Umbilical cord (tissue), 1 donor: ENCODE measurements at regions not wholly inside any gene's neighbourhood (a gene's known extent, or its start where the extent isn't known, plus 50 kb on each side); places are given as distances from the start of the nearest gene placed in this dataset.

ENCODE experiments used
- DNase-seq: peaks from one replicate; pipeline ENCODE4 v3.0.0-alpha.2; 2015; ENCODE audit warnings: low spot score

- no peak for DNase-seq
Measured at GRCh38 chr2:19677825-19678518, 223.8 kb downstream of the TTC32 start.

DNA sequence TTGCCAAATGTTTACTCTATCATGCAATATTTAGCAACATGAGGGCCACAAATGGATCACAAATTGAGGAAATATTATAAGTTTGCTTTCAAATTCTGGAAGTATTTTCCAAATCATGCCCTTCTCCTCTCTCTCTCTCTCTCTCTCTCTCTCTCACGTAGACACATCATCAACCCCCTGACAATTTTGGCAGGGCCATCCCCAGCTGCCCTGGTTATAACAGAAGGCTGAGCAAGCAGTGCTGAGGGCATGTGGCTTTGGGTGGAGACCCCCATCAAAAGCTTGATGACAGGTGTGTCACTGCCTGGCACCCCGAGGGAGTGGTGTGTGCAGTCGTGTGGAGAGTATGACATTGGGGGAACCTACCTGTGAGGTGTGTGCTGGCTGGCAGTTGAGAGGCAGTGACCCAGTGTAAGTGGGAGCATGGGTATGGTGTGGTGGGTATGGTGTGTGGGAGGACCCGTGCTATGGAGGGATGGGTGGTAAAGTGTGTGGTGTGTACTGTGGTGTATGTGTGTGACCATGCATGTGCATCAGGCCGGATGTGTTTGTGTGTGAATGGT lies 224.5 kb downstream of the TTC32 start:
- DNase-seq, result no peak

DNA sequence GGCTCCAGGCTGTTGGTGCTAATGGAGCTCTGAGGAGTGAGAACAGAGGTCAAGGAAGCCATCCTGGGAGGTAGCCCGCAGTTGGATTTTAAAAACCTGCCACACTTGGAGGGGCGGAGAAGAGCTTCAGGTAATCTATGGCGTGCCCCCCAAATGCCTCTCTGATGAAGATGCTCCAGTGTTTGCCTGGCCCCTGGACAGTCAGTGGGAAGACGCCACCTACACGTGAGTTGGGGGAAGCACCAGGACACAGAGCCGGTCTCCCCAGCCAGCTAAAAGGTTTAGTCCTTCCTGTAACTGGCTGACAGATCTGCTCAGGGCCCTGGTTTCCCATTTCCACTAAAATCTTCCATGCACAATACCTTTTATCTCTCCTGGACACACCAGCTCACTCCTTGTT lies 225.0 kb downstream of the TTC32 start:
- DNase-seq, result no peak

- peak; percentile 38 for DNase-seq
Measured at GRCh38 chr2:19675856-19676460, 225.8 kb downstream of the TTC32 start.

DNA sequence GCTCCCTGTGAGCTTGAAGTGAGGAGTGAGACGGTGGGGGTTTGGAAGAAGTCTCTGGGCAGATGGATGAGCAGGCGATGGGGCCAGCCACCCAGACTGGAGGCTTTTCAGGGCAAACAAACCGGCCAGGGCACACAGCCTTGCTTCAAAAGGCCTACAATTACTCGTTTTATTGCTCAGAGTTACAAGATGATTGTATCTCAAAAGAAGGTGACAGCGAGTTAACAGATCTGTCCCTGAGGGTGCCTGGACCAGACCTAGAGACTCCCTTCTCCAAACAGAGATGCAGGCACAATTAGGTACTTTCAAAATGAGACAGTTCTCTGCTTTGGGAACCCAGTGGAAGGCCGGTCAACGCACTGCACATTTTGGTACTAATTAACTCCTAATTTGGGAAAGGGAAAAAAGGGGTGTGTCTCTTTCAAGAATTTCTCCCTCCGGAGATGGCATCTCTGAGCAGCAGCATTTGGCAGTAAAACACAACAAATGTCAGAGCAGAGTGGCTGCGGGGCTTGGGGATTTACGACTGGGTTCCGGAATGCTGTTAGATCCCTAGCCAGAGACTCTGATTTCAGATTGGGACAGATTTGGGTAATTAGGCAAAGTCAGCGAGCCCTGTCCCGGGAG lies 226.7 kb downstream of the TTC32 start:
- peak; percentile 36 for DNase-seq

- DNase-seq, result no peak
Measured at GRCh38 chr2:19674051-19675002, 227.5 kb downstream of the TTC32 start.

DNA sequence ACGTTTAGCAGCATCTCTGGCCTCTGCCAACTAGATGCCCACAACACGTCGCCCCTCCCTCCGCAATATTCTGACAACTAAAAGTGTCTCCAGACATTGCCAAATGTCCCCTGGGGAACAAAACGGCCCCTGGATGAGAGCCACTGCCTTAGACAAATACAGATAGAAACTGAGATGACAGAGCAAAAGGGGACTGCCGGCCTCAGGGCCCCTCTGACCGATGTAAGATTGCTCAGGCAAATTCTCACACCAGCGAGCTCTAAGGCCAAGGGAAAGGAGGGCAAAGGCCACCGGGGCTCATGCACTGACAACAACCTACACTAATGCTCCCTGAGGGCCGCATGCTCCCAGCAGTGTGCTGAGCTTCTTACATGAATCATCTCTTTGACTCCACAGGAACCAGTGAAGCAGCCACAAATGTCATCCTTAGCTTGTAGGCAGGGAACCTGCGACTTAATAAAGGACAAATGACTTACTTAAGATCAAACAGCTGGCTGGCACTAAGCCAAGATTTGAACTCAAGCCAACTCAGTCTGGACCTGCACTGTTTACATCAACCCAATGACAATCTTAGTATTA lies 228.5 kb downstream of the TTC32 start:
- DNase-seq, result no peak

DNA sequence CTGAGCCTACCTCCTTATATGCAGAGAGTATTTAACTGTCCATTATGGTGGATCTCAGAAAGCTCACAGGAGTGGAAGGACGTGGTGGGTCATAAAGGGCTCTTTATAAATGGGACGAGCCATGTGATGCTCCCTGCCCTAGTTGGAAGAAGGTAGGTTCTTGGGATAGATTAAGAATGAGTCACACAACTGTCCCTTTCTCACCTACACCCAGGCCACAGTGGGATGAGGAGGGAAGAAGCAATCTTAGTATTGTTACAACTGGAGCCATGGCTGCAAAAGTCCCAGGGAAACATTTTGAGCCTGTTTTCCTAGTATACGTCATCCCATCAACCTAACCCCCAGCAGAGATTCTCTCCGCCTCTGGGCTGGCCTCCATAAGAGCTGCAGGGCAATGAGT lies 229.9 kb downstream of the TTC32 start:
- DNase-seq, result no peak

DNA sequence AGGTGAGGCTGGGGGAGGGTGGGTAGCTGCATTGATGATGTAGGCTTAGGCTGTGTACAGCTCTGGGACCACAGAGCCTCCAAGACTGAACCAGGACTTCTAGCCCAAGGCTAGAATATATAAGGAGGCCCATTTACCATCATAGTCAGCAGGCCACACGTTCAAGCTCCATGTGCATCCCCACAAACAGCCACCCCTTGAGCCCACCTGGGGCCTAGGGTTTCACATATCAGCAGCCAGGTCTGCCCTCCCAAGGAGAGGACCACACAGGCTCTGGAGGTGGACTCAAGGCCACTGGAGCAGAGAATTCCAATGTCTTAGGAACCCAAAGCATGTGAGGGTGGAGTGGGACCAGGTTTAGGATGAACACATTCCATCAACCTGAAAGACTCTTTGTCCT lies 230.5 kb downstream of the TTC32 start:
- DNase-seq, result no peak

- no peak for DNase-seq
Measured at GRCh38 chr2:19670303-19670702, 231.5 kb downstream of the TTC32 start.

DNA sequence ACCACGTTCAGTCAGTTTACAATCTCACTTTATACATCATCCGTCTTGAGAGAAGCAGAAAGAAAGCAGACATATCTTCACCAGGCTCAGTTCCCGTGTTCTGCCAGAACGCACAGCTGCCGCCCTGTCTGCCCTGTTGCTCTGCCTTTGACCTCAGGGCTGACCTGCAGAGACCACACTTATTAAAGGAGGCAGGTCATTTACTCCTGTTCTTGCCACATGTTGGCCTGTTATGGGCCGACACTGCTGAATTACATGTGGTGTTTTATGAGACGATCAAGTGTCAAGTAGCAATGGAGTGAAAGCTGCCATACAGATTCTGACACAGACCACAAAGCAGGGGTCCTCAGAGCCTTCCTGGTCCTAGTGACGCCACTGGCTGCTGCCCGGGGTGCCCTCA lies 232.2 kb downstream of the TTC32 start:
- no peak for DNase-seq

DNA sequence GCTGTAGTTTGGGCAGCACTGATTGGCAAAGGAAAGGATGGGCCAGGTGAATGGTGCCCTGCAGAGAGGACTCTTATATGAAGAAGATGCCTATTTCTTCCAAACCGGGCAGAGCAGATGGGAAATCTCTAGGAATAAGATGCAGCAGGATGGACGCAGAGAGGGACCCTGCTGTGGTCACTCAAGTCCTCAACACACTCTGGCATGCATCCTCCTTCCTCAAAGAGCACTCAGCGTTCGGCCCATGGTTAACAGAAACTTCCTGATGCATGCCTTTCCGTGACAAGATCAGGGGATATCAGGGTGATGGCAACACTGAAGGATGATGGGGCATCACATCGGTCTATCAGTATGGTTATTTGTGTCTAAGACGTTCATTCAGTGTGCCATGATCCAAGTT lies 232.7 kb downstream of the TTC32 start:
- DNase-seq, result no peak

- no peak for DNase-seq
Measured at GRCh38 chr2:19667536-19667949, 234.2 kb downstream of the TTC32 start.

DNA sequence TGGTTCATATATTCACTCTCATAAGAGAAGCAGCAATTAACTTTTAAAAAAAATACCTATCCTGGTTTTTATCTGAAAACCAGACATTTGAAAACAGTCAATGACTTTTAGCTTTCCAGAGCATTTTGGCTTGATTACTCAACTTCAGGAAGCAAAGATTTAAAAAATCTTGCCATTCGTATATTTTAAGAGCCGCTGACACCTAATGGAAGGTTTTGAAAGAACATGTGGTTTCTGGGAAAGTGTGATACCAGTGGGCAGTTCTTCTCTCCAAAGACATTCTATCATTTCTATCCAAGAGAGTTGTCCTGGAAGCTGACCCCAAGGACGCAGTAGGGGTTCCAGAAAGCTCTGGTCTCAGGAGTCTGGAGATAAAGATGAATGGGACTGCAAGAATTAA lies 234.7 kb downstream of the TTC32 start:
- DNase-seq, result peak; percentile 72

- DNase-seq, result no peak
Measured at GRCh38 chr2:19664646-19665045, 237.1 kb downstream of the TTC32 start.

DNA sequence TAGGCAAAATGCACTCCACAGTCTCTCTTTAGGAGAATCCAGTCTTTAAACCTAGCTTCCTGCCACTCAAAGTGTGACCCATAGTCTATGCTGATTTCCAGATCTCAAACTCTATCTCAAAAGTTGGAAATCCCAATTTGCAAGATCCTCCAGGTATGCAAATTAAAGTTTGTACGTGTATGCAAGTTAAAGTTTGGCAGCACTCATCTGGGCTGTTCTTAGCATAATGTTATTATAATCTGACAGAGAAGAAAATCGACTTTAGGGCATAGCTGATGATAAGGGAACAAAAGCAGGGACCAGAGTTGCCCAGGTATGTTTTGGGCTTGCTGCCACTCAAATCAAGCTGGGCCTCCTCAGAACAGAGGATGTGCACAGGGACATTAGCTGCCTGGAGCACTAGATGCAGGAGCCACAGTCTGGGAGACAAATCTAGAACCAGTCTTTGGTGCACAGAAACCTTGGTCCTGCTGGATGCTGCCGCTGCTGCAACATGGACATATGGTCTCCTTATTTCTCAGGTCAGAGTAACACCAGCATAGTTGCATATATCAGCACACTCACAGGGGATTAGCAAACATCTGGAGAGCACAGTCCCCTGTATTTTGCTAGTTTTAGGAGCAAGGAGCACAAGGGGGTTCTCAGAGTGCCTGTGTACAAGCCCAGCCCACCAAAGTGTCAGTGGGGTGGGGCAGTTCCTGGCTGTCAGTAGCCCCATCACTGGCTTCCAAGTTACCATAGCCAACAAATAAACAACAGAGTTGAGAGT lies 242.6 kb downstream of the TTC32 start:
- no peak for DNase-seq

DNA sequence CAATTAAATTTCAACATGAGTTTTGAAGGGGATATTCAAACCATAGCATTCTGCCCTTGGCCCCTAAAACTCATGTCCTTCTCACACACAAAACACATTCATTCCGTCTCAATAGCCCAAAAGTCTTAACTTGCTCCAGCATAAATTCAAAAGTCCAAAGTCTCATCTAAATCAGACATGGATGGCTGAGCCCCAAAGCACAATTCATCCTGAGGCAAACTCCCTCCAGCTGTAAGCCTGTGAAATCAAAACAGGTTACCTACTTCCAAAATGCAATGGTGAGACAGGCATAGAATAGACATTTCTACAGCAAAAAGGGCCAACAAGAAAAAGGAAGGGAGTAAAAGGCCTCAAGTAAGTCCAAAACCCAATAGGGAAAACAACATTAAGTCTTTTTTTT lies 245.8 kb downstream of the TTC32 start:
- DNase-seq, result no peak

GRCh38 chr2:19654310-19655090 lies 247.3 kb downstream of the TTC32 start:
- DNase-seq, result no peak

GRCh38 chr2:19653509-19653908 lies 248.3 kb downstream of the TTC32 start:
- no peak for DNase-seq

DNA sequence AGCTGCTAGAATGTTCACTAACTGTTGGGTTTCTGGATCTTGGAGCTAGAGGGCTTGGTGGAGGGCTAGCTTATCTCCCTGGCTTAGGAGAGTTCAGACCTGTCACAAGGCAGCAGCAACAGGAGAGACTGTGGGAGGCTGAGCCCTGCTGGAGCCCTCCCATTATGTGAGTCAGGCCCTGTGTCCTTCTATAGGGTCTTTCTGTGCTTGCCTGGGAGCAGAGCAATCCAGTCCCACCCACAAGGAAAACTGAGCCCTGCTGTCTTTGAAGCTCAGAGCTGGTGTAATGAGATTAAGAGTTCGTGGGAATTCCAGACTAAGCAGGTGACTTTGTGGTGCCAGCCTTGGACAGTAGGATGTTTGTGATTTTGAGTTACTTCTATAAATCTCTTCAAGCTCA lies 249.0 kb downstream of the TTC32 start:
- DNase-seq, result no peak
